ENCODE measurements at regions not wholly inside any gene's neighbourhood (a gene's known extent, or its start where the extent isn't known, plus 50 kb on each side); places are given as distances from the start of the nearest gene placed in this dataset.

GRCh38 chr12:17235996-17236395, 630.0 kb upstream of the LMO3 start:
- Histone ChIP-seq H3K9me3 (no peaks in the 10 kb centered on the region), H3K36me3 (no peaks in the 10 kb centered on the region), H3K4me3 (no peak overlapping the region)

GRCh38 chr12:17215759-17216570, 610.0 kb upstream of the LMO3 start:
- Histone ChIP-seq H3K4me3 (no peak overlapping the region), H3K9me3 (no peaks in the 10 kb centered on the region), H3K36me3 (no peaks in the 10 kb centered on the region), H3K27me3 (no peaks in the 10 kb centered on the region)
- no peak for DNase-seq

More at GRCh38 chr12:17235996-17236395, 630.0 kb upstream of the LMO3 start:
- DNase-seq: no peak
- H3K27me3 ChIP-seq: no peaks in the 10 kb centered on the region

DNA sequence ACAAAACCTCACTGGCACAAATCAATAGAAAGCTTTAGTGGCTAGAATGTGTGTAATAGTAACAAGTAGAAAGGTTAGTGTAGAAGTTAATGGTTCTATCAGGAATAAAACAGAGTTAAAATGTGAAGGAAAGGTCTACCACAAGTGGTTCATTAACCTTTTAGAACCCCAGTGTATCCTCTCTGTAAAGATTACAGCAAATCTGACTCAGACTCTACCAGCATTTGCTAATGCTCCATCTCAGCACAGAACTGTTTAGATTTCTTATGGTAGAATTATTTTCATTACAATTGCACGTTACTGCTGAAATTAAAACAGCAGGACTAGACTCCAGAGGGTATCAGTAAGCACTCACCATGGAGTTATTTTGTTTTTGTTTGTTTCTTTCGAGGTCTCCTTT, 609.0 kb upstream of the LMO3 start:
- Histone ChIP-seq H3K27me3 (no peaks in the 10 kb centered on the region), H3K9me3 (no peaks in the 10 kb centered on the region), H3K36me3 (no peaks in the 10 kb centered on the region), H3K4me3 (no peak overlapping the region)
- no peak for DNase-seq

- DNase-seq: no peak
- Histone ChIP-seq H3K4me3 (no peak overlapping the region), H3K27me3 (no peaks in the 10 kb centered on the region), H3K9me3 (no peaks in the 10 kb centered on the region), H3K36me3 (no peaks in the 10 kb centered on the region)
Measured at GRCh38 chr12:17206553-17206952, 600.6 kb upstream of the LMO3 start.

GRCh38 chr12:17204289-17205054, 598.5 kb upstream of the LMO3 start:
- Histone ChIP-seq H3K9me3 (0 out of 2 replicates have a peak, but pooled peaks cover 1% of the 10 kb centered on the region), H3K27me3 (peaks cover 2% of the 10 kb centered on the region; the same call in 1 of the 2 replicates), H3K4me3 (no peak overlapping the region), H3K36me3 (no peaks in the 10 kb centered on the region)
- DNase-seq: no peak

DNA sequence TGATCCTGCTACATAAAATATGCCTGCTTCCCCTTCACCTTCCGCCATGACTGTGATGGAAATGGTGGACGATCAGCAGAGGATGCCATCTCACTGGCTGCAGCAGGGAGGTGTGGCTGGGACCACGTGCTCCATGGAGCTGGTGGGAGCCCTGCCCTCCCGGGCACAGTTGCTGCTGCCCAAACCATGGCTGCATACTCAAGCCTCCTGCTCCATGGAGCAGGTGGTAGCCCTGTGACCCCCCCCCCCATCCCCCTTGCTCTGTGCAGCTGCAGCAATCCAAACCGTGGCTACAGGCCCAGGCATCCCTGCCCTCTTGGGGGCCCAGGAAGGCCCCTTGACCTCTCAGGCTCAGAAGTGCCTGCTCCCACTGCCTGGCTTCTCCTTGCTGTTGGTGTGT, 597.5 kb upstream of the LMO3 start:
- no peak overlapping the region for H3K4me3 ChIP-seq

DNA sequence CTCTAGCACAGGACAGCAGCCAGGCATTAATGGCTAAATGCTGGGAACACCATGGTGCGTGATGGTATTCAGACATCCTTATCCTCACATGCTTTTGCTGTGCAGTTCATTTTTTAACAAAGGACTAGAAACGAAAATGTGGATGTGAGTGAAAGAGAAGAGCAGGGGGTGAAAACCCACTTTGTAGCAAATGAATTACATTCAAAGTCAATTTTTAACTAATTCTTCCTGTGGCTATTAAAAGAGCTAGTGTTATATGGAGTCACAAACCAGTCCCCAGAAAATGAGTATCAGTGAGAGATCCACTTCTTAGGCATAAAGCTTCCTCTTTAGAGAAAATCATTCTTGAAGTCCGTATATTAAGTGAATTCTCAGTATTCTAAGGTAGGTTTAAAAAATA, 592.0 kb upstream of the LMO3 start:
- 0 out of 2 replicates have a peak, but pooled peaks cover 1% of the 10 kb centered on the region for H3K9me3 ChIP-seq
- H3K36me3 ChIP-seq: no peaks in the 10 kb centered on the region
- peaks cover 2% of the 10 kb centered on the region for H3K27me3 ChIP-seq
- DNase-seq: no peak
- H3K4me3 ChIP-seq: no peak overlapping the region

More for the DNA sequence above, 597.5 kb upstream of the LMO3 start:
- Histone ChIP-seq H3K27me3 (peaks cover 2% of the 10 kb centered on the region; the same call in 1 of the 2 replicates), H3K9me3 (0 out of 2 replicates have a peak, but pooled peaks cover 1% of the 10 kb centered on the region), H3K36me3 (no peaks in the 10 kb centered on the region)
- DNase-seq: no peak

- no peak for DNase-seq
- no peaks in the 10 kb centered on the region for H3K9me3 ChIP-seq
- H3K4me3 ChIP-seq: no peak overlapping the region
- H3K36me3 ChIP-seq: no peaks in the 10 kb centered on the region
- H3K27me3 ChIP-seq: peaks cover 2% of the 10 kb centered on the region; the same call in 1 of the 2 replicates
Measured at GRCh38 chr12:17192721-17193120, 586.8 kb upstream of the LMO3 start.

DNA sequence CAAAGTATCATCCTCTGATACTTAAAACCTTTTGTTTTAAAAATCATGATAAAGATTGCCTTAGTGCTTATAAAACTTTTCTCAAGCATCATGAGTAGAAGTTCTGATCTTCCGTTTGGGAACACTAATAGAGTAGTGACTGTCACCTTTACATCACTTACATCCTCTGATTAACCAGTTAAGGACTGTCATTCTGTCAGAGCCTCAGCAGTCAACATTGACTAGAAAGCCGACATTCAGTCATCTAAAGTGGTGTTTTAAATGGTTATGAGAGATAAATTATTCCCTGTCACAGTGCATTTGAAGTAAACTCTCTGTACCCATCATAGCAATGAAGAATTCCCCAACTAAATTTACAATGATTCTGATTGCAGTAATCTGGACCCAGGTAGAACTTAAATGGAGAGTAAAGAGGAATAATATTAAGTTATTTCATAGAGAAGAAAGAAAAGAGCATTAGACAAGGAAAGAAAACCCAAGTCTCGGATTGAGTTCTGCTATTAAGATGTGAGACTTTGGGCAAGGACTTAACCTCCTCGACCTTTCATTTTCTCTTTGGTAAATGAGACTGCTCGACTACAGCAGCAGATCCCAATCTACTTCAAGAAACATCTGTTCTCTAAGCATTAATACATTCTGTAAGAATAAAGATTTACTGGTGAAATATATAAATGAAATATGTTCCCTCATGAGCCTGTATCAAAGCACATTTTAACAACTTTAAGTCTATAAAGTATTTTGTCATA, 563.9 kb upstream of the LMO3 start:
- DNase-seq: no peak
- Histone ChIP-seq H3K36me3 (no peaks in the 10 kb centered on the region), H3K27me3 (no peaks in the 10 kb centered on the region), H3K9me3 (no peaks in the 10 kb centered on the region), H3K4me3 (no peak overlapping the region)

GRCh38 chr12:17159506-17160300, 553.7 kb upstream of the LMO3 start:
- peaks cover 6% of the 10 kb centered on the region; the same call in 1 of the 2 replicates for H3K27me3 ChIP-seq
- no peaks in the 10 kb centered on the region for H3K36me3 ChIP-seq
- no peak for DNase-seq
- H3K4me3 ChIP-seq: no peak overlapping the region
- H3K9me3 ChIP-seq: no peaks in the 10 kb centered on the region

GRCh38 chr12:17158201-17158600, 552.2 kb upstream of the LMO3 start:
- no peaks in the 10 kb centered on the region for H3K9me3 ChIP-seq
- no peak for DNase-seq
- H3K36me3 ChIP-seq: no peaks in the 10 kb centered on the region
- H3K4me3 ChIP-seq: no peak overlapping the region
- H3K27me3 ChIP-seq: 0 out of 2 replicates have a peak, but pooled peaks cover 3% of the 10 kb centered on the region

- H3K4me3 ChIP-seq: no peak overlapping the region
- no peaks in the 10 kb centered on the region for H3K9me3 ChIP-seq
- no peak for DNase-seq
- H3K27me3 ChIP-seq: 0 out of 2 replicates have a peak, but pooled peaks cover 5% of the 10 kb centered on the region
- H3K36me3 ChIP-seq: no peaks in the 10 kb centered on the region
Measured at GRCh38 chr12:17151917-17152316, 546.0 kb upstream of the LMO3 start.

DNA sequence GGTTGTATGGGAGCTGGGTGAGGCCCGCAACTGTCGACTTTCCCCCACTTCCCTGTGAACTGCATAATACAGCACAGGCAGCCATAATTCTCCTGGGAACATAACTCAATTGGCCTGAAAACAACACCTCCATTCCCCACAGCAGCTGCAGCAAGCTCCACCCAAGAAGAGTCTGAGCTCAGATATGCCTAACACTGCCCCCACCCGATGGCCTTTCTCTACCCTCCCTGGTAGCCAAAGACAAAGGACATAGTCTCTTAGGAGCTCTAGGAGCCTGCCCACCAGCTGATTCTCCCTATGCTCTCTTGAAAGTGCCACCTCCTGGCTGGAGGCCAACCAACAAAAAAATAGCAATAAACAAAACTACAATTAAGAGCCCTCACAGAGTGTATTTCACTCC, 542.7 kb upstream of the LMO3 start:
- Histone ChIP-seq H3K4me3 (no peak overlapping the region), H3K36me3 (no peaks in the 10 kb centered on the region), H3K9me3 (no peaks in the 10 kb centered on the region), H3K27me3 (0 out of 2 replicates have a peak, but pooled peaks cover 5% of the 10 kb centered on the region)
- no peak for DNase-seq

DNA sequence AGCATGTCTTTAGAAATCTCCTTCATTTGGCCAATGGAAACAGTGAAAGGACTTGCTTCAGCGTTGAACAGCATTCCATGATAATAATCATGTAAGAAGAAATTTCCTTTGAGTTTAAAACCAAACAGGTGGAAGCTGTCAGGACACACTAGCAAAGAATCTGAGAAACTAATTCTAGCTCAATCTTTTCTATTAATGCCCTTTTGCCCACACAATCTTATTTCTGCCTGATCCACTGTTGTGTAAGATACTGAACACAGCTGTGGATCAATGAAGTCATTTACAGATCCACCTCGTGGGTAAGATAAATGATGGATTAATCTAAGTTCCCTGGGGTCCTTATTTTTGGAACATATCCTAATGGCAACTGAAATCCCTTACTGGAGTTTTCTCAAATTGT, 536.9 kb upstream of the LMO3 start:
- no peaks in the 10 kb centered on the region for H3K9me3 ChIP-seq
- DNase-seq: no peak
- no peaks in the 10 kb centered on the region for H3K36me3 ChIP-seq
- H3K27me3 ChIP-seq: no peaks in the 10 kb centered on the region; the same call in 1 of the 2 replicates
- H3K4me3 ChIP-seq: no peak overlapping the region

GRCh38 chr12:17139931-17140330, 534.0 kb upstream of the LMO3 start:
- Histone ChIP-seq H3K27me3 (no peaks in the 10 kb centered on the region; the same call in 1 of the 2 replicates), H3K4me3 (no peak overlapping the region), H3K9me3 (no peaks in the 10 kb centered on the region), H3K36me3 (no peaks in the 10 kb centered on the region)
- DNase-seq: no peak

DNA sequence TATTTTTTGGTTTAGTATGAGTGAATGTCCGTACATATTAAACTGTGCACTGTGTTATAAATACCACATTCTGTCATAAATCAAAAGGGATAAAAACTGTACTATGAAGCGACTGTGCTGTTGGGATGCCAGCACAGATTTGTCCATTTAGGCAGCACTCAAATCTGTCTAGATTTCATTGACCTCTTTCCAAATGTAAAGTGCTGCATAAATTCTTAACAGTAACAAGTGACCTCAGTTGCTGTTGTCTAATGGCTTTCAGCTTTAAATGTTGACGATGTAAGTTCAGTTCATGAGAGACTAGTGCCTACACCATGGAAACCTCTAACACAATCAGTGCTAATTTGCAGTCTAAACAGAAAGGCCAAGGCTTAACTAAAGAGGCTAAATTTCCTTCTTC, 531.4 kb upstream of the LMO3 start:
- Histone ChIP-seq H3K36me3 (no peaks in the 10 kb centered on the region), H3K9me3 (no peaks in the 10 kb centered on the region), H3K4me3 (no peak overlapping the region), H3K27me3 (no peaks in the 10 kb centered on the region; the same call in 1 of the 2 replicates)
- no peak for DNase-seq
